NOMO-1 treated with DMSO at 0.1 percent for 48 hours (cell line): ENCODE measurements at regions not wholly inside any gene's neighbourhood (a gene's known extent, or its start where the extent isn't known, plus 50 kb on each side); places are given as distances from the start of the nearest gene placed in this dataset.

Source experiments
- DNase-seq: peaks from one replicate; lab custom pipeline; 2025; ENCODE audit not compliant: unreplicated experiment; lab: John Stamatoyannopoulos, UW

DNA sequence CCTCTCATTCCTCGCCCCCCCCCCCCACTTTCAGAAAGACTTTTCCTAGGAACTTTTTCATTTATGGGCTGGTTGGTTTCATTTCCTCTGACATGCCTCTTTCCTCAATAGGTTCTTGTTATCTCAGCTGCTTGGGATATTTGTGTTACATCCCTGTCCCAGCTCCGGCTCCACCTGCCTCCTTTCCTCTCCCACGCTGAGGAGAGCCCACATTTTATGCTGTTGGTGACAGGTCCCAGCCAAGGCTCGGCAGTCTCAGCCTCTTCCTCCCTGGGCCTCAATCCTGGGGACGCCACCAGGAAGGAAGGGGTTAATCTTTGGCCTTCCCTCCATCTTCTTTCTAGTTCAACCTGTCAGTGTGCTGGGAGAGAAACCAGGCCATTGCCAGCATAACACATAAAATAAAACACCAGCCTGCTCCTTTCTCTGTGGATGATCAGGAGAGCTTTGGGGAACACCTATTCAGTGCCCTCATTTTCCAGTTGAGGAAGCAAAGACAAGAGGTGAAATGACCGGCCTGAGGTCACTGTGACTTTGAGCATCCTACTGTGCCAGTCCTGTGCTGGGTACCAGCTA, 216.9 kb upstream of the TNP1 start:
- DNase-seq = no peak

DNA sequence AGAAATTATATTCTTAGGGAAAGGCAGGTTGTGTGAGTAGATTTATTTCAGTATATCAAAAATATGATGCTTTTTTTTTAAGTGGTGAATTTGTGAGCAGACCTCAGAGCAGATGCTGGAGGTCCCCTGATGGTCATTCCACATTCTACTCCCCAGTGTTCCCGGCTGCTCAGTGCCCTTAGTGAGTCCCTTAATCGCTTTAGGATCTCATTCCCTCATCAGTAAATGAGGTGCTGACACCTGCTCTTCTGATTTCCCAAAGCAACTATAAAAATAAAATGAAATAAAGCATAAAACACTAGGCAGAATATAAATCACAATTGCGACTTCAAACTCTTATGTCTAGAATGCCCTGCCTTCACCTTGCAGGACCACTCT, 216.2 kb upstream of the TNP1 start:
- DNase-seq = no peak

DNA sequence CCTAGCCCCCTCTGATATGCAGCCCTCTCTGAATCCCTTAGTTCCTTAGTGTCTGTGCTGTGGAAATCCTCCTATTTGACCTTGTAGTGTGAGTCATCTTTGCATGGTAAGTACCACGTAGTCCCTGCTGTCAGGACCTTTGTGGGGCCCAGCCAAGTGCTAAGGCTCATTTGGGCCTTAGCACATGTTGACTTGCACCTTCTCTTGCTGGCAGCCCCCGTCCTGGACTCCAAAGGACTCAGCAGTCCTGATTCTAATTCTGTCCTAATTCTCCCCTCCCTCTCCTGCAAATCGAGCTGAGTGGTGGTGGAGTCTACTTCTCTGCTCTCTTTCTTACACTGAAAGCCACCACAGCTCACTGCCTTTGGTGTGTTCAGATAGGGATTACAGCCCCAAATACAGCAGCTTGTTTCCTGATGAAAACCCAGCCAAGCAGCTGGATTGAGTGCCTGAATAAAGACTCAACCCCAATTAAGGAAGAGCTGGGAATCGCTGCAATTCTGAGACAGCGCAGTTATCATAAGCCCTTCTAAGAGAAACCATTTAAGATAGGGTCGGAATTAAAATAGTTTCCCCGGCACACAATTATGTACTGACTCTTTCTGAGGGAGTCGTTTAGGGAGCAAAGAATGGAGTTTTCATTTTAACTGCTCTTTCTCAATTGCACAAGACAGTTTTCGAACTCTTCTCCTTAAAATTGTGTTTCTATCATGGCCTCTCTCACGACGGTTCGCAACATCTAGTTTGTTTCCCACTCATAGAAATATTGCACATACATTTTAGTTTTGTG, 215.6 kb upstream of the TNP1 start:
- peak; percentile 18 for DNase-seq

DNA sequence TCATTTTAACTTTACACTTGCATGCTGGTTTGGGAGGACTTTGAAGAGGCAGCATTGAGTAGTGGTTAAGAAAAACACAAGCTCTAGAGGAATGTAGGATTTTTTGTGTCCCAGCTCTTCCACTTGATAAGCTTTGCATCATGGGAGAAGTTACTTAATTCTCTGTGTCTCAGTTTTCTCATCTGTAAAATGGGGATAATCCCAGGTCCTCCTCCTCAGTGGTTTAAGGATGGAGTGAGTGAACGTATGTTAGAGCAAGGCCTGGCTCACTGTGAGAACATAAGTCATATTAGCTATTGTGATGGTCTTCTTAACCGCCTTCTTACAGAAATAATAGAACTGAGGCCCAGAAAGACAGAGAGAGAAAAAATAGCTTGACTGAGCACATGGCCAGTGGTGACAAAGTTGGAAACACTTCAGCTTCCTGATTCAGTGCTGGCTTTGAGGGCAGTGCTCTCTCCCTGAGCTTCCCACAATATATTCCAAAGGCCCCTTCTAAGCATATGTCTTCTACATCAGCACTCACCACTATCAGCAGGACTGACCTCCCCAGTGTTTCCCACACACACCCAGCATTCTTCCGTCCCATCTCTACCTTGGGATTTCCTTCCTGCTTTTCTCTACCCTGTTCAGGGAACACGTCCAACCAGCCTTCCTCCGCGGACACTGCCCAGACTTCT, 214.9 kb upstream of the TNP1 start:
- no peak for DNase-seq

DNA sequence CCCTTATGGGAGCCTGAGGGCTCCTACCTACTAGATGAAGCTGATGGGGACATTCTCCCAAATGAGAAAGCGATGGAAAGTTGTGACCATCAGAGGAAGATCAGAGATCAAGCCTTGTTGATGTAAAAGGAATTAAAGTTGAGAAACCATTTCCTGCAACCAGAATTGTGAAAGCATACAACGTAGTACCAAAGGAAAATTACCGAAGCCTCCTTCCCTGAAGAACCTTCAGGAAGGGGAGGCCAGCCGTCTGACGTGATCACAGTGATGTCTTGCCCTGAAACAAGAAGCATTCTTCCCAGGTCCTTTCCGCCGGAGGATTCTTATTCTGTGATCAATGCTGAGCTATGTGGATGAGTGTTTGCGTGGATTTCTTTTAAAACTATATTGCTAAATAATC, 211.6 kb upstream of the TNP1 start:
- peak; percentile 36 for DNase-seq

DNA sequence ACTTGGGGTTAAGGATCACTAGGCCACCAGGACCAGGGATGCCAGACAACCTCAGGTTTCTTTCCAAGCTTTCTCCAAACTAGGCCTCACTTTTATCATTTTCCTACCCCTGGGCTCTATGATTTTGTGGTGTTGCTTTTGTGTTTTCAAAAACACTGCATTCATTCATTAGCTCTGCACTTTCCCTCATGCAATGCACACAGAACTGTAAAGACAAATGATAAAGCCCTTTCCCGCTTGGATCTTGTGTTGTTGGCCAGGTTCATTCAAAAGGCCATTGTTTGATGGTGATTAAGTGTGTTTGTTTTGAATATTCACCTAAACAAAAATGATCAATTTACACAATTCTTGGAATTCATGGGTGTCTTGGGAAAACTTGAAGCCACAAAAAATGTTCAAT, 210.7 kb upstream of the TNP1 start:
- DNase-seq = no peak

DNA sequence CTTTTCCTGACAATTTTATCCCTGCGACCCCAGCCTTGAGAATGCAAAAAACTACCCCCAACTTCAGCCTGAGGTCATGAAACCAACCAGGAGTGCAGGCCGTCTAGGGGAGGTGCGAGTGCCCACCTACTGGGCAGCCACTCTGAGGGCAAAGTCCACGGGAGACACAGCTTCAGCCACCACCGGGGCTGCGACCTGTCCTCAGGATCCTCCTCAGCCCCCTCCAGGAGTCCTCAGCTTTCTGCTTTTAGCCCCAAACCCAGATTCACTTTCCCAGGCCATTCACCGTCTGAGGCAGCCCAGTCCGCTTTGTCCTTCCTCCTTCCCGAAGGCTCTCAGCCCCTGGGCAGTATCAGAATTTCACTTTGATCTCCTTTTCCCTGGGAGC, 210.2 kb upstream of the TNP1 start:
- DNase-seq = no peak

DNA sequence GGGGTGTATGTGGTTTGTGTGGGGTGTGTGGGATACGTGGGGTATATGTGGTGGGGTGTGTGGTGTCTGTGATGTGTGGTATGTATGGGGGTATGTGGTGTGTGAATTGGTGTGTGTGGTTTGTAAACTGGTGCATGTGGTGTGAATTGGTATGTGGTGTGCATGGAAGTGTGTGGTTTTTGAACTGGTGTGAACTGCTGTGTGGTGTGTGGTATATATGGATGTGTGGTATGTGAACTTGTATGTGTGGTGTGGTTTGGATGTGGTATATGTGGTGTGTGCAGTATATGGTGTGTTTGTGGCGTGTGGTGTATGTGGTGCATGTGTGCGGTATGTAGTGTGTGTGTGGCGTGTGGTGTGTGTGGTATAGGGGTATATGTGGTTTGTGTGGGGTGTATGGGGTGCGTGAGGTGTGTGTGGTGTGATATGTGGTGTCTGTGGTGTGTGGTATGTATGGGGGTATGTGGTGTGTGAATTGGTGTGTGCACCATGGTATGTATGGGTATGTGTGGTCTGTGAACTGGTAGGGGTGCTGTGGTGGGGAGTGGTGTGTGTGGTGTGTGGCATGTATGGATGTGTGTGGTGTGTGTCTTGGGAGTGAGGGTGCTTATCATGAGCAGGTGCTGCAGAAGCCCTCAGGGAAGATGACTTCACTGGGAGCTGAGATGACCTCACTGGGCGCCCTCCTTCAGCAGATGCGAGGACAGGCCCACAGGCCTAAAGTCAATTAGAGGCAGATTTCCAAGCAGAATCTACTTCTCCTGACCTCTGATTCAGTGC, 209.6 kb upstream of the TNP1 start:
- no peak for DNase-seq

DNA sequence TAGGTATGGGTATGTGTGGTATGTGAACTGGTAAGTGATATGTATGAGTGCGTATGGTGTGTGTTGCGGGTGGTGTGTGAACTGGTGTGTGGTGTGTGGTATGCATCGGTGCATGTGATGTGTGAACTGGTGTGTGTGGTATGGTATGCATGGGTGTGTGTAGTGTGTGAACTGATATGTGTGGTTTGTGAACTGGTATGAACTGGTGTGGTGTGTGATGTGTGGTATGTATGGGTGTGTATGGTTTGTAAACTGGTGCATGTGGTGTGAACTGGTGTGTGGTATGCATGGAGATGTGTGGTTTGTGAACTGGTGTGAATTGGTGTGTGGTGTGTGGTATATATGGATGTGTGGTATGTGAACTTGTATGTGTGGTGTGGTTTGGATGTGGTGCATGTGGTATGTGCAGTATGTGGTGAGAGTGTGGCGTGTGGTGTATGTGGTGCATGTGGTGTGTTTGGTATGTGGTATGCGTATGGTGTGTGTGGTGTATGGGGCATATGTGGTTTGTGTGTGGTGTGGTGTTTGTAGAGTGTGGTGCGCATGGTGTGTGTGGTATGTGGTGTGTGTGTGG, 208.9 kb upstream of the TNP1 start:
- DNase-seq = no peak

DNA sequence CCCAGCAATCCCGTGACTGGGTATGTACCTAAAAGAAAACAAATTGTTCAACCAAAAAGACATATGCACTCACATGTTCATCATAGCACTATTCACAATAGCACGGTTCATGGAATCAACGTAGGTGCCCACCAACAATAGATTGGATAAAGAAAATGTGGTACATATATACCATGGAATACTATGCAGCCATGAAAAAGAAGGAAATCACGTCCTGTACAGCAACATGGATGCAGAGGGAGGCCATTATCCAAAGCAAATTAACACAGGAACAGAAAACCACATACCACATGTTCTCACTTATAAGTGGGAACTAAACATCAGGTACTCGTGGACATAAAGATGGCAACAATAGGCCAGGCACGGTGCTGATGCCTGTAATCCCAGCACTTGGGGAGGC, 207.9 kb upstream of the TNP1 start:
- no peak for DNase-seq

DNA sequence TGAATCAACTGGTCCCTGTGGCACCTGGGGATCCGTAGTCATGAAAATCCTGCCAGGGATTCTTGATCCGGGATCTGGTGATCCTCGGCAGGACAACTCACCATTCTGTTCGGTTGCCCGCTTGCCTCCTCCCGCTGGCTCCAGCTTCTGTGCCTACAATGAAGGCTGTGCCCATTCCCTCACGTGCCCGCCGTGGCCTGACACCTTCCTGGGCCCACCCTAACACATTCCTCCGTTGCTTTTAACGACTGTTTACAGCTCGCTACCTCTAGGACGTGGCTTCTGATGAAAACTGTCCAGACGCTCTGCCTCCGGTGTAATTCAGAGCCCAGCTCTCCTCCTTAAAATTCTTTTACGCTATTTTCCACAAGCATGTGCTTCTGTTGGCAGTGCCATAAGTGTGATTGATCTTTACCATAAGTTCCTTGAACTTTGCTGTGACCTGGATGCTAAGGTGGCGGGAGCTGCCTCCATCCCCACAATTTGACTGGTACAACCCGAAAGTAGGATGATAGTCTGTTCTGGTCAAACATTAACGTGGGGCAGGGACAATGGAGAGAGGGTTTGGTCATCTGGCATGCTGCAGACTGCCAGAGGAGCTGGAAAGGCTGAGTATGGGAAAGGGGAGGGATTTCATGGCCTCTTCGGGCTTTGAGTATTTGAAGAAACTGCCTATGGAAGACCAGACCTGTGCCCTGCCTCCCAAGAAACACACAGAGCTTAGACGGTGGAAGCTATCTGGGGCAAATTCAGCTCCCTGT, 206.8 kb upstream of the TNP1 start:
- no peak for DNase-seq

DNA sequence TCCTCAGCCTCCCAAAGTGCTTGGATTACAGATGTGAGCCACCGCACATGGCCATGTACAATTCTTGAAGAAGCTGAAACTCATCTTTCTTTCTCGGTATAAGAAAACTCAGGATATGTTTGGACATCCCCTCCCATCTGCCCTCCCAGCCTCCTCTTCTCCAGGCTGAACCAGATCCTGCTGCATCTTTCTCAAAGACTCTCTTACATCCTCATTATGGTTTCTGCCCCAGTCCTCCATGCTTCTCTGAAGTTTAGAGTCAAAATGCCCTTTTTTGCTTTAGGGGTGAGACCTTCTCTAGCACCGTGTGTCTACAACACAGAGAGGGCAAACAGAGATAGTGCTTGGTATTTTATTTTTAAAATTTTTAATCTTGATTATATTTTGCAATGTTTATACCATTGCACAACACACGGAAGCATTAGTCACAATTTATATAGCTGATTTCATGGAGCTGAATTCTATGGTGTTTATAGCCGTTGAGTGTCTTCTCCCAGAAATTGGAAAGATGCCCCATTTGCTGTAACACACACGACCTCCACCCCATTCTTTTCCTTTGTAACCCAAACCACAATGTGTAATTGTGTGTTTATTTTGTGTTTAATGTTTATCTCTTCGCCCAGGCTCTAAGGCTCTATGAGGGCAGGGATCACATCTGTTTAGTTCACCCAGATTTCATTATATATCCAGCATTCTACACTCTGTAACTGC, 206.0 kb upstream of the TNP1 start:
- peak; percentile 2 for DNase-seq

DNA sequence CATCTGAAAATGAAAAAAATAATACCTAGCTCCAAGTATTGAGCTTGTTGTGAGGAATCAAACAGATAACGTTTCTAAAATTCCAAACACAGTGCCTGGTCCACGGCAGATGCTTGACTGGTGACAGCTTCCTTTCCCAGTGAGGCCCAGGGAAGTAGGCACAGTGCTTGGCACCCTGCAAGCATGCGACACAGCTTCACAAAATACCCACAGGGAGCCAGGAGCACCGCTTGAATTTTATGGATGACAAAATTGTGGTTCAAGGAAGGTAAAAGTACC, 205.1 kb upstream of the TNP1 start:
- no peak for DNase-seq

DNA sequence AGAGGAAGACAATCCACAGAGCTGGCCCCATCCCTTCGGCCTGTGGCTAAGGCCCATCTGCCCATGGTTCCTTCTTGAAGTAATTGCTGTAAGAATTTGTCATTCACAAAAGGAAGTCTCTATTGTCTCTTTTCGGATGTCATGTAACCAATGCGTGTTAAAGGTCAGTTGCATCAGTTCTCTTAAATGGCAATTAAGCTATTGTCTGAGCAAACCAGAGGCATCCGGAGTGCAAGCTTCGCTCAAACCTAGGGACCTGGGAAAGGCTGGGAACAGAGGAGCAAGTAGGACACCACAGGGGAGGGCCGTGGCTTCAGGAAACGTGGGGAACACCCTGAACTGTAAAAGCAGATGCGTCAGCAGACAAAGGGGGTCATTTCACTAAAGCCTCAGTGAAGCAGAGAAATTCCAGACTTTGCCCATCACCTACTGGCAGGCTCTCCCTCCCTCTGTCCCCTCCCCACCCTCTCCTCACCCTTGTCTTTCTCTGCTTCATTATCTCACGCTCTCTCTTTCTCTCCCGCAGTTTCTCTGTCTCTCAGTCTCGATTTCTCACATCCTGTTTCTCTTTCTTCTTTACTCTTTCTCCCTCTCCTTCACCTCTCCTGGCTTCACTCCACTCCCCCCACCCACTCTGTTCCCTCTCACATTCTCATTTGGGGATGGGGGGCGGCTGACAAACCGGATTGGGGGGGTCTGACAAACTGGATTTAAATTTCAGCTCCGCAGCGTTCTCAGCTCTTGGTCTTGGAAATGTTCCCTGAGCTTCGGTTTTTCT, 204.6 kb upstream of the TNP1 start:
- peak; percentile 90 for DNase-seq

DNA sequence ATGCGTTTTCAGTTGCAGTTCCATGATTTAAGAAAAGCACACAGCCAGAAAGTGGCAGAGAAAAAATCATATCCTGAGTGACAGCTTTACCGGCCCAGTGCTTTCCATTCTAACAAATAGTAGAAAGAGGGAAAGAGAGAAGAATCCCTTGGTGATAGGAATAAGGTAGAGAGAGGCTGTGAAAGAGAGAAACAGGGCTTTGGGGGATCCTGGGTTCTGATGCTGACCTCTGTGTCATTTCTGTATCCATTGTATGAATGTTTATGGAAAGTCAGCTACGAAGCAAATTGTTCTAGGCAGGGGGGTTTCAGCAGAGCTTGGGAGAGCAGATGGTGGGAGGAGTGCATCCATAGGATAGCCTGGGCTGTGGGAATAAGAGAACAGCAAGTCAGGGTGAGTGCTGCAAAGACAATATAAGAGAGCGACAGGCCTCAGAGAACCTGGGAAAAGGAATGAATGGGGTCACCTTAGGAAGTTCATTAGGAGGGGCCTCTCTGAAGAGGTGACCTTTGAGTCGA, 203.4 kb upstream of the TNP1 start:
- no peak for DNase-seq

DNA sequence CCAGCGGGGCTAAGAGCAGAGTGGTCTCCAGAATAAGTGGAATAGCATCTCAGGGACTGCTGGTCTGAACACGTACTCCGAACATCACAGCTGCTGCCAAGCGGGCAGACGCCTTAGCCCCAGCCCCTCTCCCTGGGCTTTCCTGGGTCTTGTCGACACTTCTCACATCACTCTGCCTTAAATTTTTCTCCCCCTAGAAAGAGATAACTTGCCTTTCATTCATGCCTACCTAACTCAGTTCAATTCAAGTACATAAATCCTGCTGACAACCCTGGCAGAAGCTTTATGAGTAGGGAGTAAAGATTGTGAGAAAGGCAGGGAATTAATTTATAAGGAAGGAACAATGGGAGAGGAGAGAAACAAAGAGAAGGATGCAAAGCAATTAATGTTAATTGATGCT, 202.9 kb upstream of the TNP1 start:
- no peak for DNase-seq

DNA sequence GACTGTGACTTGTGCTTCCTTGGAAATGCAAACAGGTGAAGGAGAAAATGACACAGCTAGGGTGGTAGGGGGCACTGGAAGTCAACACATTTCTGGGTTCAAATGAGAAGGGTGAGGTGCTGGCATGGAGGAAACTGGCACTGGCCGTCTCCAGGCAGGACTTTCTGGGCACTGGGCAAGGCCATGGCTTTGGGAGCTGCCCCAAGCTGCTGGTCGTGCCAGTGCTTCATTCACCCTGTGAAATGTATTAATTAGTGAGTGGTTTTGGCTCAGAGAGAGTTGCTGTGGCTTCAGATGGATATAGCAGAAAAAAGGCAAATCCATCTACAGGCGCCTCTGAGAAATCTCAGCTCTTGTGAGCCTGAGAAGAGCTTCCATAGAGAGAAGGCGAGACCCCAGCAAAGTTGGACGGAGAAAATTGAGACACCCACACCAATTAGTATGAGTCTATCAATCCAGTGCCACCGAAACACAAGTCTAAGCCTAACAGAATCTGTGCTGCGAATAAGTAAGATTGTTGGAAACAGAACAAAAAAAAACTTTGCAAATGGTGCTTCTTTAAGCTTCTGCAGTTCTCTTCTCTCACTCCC, 202.1 kb upstream of the TNP1 start:
- DNase-seq = no peak

DNA sequence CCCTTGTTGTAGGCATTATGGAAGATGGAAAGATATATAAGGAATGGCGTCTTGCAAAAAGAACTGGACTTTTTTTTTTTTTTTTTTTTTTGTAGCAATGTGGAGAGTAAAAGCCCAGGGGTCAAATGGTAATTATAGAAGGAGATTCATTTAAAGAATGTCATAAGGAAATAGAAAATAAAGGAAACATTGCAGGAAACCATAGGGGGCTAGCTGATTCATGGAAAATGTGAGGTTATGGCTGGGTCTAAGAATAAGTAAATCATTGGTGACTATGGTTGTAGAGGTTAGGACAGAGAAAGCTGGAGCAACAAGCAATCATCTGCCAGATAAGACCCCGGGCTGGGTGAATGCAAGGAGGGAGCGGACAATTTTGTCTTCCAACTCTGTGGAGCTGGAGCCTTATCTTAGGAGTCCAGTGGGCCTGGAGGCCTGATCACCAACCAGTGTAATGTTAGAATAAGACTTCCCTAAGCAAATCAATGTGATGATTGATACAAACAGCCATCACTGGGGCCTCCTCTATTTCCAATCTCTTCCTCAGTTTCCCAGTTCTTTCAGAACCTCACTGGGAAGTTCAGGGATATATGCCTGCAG, 201.2 kb upstream of the TNP1 start:
- DNase-seq = no peak

DNA sequence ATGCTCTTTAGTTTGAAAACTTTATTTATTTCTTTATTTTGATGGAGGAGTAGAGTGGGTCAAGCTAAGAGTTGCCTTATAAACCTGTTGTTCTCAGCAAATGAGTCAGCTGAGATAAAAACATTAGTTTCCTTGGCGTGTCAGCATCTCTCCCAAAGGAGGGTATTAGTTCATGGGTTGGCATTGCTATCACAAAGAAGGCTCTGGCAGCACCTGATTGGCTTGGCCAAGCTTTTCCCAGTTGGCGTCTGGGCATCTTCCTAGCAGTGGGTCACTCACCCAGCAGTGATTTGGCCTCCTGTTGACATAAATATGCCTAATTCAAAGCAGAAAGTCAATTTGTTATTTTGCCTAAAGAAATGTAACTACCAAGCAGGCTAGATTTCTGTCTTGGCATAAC, 200.7 kb upstream of the TNP1 start:
- no peak for DNase-seq
